H9 (cell line): ENCODE measurements at regions not wholly inside any gene's neighbourhood (a gene's known extent, or its start where the extent isn't known, plus 50 kb on each side); places are given as distances from the start of the nearest gene placed in this dataset.

Source experiments
- DNase-seq: peaks from one replicate; pipeline ENCODE4 v3.0.0-alpha.2; 2017
- H2AFZ ChIP-seq: one replicate; pipeline ENCODE4 v1.6.1; 2013; ENCODE audit warnings: mild to moderate bottlenecking, low read length, control low read depth, moderate library complexity
- H2AK5ac ChIP-seq: 2 replicates; pipeline ENCODE4 v1.6.1; 2013; ENCODE audit warnings: low read length, control low read depth, mixed read lengths; ENCODE audit not compliant: insufficient read length
- H2BK120ac ChIP-seq: one replicate; pipeline ENCODE4 v1.6.1; 2013; ENCODE audit warnings: low read depth, mild to moderate bottlenecking, low read length, control low read depth, inconsistent platforms; ENCODE audit not compliant: poor library complexity, severe bottlenecking
- H2BK12ac ChIP-seq: 2 replicates; pipeline ENCODE4 v1.6.1; 2013; ENCODE audit warnings: low read length, control low read depth, mixed read lengths, low read depth; ENCODE audit not compliant: insufficient read length
- H2BK15ac ChIP-seq: 2 replicates; pipeline ENCODE4 v1.6.1; 2013; ENCODE audit warnings: low read depth, low read length, control low read depth
- H2BK20ac ChIP-seq: one replicate; pipeline ENCODE4 v1.6.1; 2013; ENCODE audit warnings: low read depth, mild to moderate bottlenecking, low read length, control low read depth, inconsistent platforms; ENCODE audit not compliant: poor library complexity, severe bottlenecking
- H2BK5ac ChIP-seq: 2 replicates; pipeline ENCODE4 v1.6.1; 2013; ENCODE audit warnings: low read length, control low read depth, mixed read lengths; ENCODE audit not compliant: insufficient read length
- H3K14ac ChIP-seq: 2 replicates; pipeline ENCODE4 v1.6.1; 2013; ENCODE audit warnings: low read length, control low read depth; ENCODE audit not compliant: insufficient read depth
- H3K18ac ChIP-seq: 2 replicates; pipeline ENCODE4 v1.6.1; 2013; ENCODE audit warnings: low read depth, mild to moderate bottlenecking, mixed read lengths, low read length, control low read depth; ENCODE audit not compliant: insufficient read length
- H3K23ac ChIP-seq: 2 replicates; pipeline ENCODE4 v1.6.1; 2013; ENCODE audit warnings: low read length, control low read depth, mixed read lengths, low read depth; ENCODE audit not compliant: insufficient read length
- H3K23me2 ChIP-seq: 2 replicates; pipeline ENCODE4 v1.6.1; 2013; ENCODE audit warnings: low read depth, mild to moderate bottlenecking, mixed read lengths, low read length, control low read depth; ENCODE audit not compliant: insufficient read length, poor library complexity, severe bottlenecking
- H3K27ac ChIP-seq: 2 replicates; pipeline ENCODE4 v1.5.1; 2013; ENCODE audit warnings: low read length, control low read depth, mixed read lengths, low read depth; ENCODE audit not compliant: insufficient read length
- H3K27me3 ChIP-seq: 2 replicates; pipeline ENCODE4 v1.6.1; 2013; ENCODE audit warnings: low read length, control low read depth, inconsistent platforms; ENCODE audit not compliant: insufficient read depth
- H3K4ac ChIP-seq: 2 replicates; pipeline ENCODE4 v1.6.1; 2013; ENCODE audit warnings: low read depth, mild to moderate bottlenecking, control low read depth, inconsistent platforms, low read length, moderate library complexity
- H3K4me1 ChIP-seq: 2 replicates; pipeline ENCODE4 v1.6.1; 2013; ENCODE audit warnings: low read length, control low read depth, inconsistent platforms; ENCODE audit not compliant: insufficient read depth
- H3K4me2 ChIP-seq: 2 replicates; pipeline ENCODE4 v1.6.1; 2013; ENCODE audit warnings: low read length, control low read depth, mixed read lengths; ENCODE audit not compliant: insufficient read length, insufficient read depth
- H3K56ac ChIP-seq: 2 replicates; pipeline ENCODE4 v1.6.1; 2013; ENCODE audit warnings: low read depth, mild to moderate bottlenecking, mixed read lengths, low read length, control low read depth; ENCODE audit not compliant: insufficient read length
- H3K79me1 ChIP-seq: 2 replicates; pipeline ENCODE4 v1.6.1; 2013; ENCODE audit warnings: low read depth, mild to moderate bottlenecking, moderate library complexity, low read length, control low read depth, inconsistent platforms; ENCODE audit not compliant: insufficient read depth, poor library complexity, severe bottlenecking
- H3K79me2 ChIP-seq: 2 replicates; pipeline ENCODE4 v1.6.1; 2013; ENCODE audit warnings: low read length, control low read depth, inconsistent platforms; ENCODE audit not compliant: insufficient read depth
- H3K9ac ChIP-seq: 2 replicates; pipeline ENCODE4 v1.6.1; 2013; ENCODE audit warnings: low read length, control low read depth, mixed read lengths; ENCODE audit not compliant: insufficient read length; ENCODE audit errors: extremely low read depth
- H3K9me3 ChIP-seq: one replicate; pipeline ENCODE4 v1.6.1; 2013; ENCODE audit warnings: low read depth, low read length, inconsistent platforms; ENCODE audit not compliant: control insufficient read depth
- H3T11ph ChIP-seq: one replicate; pipeline ENCODE4 v1.6.1; 2013; ENCODE audit warnings: mild to moderate bottlenecking, low read length, control low read depth, inconsistent platforms
- H4K20me1 ChIP-seq: one replicate; pipeline ENCODE4 v1.6.1; 2013; ENCODE audit not compliant: control insufficient read depth, insufficient read length, insufficient read depth
- H4K5ac ChIP-seq: 2 replicates; pipeline ENCODE4 v1.6.1; 2013; ENCODE audit warnings: low read depth, mild to moderate bottlenecking, mixed read lengths, low read length, control low read depth; ENCODE audit not compliant: insufficient read length
- H4K8ac ChIP-seq: replicated peaks from 2 replicates; pipeline ENCODE4 v1.6.1; 2013; ENCODE audit warnings: low read length, control low read depth, mixed read lengths, low read depth; ENCODE audit not compliant: insufficient read length
- H4K91ac ChIP-seq: 2 replicates; pipeline ENCODE4 v1.6.1; 2013; ENCODE audit warnings: low read depth, mild to moderate bottlenecking, moderate library complexity, mixed read lengths, low read length, control low read depth; ENCODE audit not compliant: insufficient read length
- H3K27ac Mint-ChIP-seq, 3 experiments: 2 replicates in 2 of 3; 3 replicates in 1 of 3; pipeline ENCODE4 v1.8.0; 2020 to 2021; ENCODE audit warnings: mixed read lengths in 3 of 3, mild to moderate bottlenecking in 1 of 3, moderate library complexity in 1 of 3
- H3K27me3 Mint-ChIP-seq: 2 replicates; pipeline ENCODE4 v1.8.0; 2021; ENCODE audit warnings: low read depth, mild to moderate bottlenecking, moderate library complexity, mixed read lengths
- H3K36me3 Mint-ChIP-seq, 3 experiments: 2 replicates in 2 of 3; 3 replicates in 1 of 3; pipeline ENCODE4 v1.8.0; 2020 to 2021; ENCODE audit warnings: low read depth in 3 of 3, mixed read lengths in 3 of 3; ENCODE audit not compliant: insufficient read depth in 1 of 3
- H3K4me1 Mint-ChIP-seq, 2 experiments: 2 replicates each; pipeline ENCODE4 v1.8.0; 2020; ENCODE audit warnings: mixed read lengths in 2 of 2
- H3K4me3 Mint-ChIP-seq, 2 experiments: 2 replicates in 1 of 2; 3 replicates in 1 of 2; pipeline ENCODE4 v1.8.0; 2020 to 2021; ENCODE audit warnings: mild to moderate bottlenecking in 2 of 2, mixed read lengths in 2 of 2, moderate library complexity in 1 of 2
- H3K9me3 Mint-ChIP-seq, 2 experiments: 2 replicates in 1 of 2; 3 replicates in 1 of 2; pipeline ENCODE4 v1.8.0; 2020; ENCODE audit warnings: mild to moderate bottlenecking in 2 of 2, mixed read lengths in 2 of 2, moderate library complexity in 1 of 2
- CTCF ChIP-seq: fragments of 200-600 bp; sonication (generic); conservative IDR thresholded peaks from 3 replicates; pipeline ENCODE4 v1.8.0; 2021; ENCODE audit warnings: antibody characterized with exemption, mild to moderate bottlenecking
- WGBS: extraction: QIAGEN DNeasy Blood & Tissue Kit; methylation state at CpG from one replicate; pipeline ENCODE4 v1.1.7; 2013; ENCODE audit warnings: missing lambda C conversion rate, low lambda C conversion rate, mixed read lengths; ENCODE audit not compliant: insufficient read length; ENCODE audit errors: extremely low coverage; 5-methylcytosine and 5-hydroxymethylcytosine counted together

- no peak overlapping the region for H4K5ac ChIP-seq
- Mint-ChIP-seq H3K27me3 (no peaks in the 10 kb centered on the region; the same call in 1 of the 2 replicates), H3K36me3 (peaks cover 0 to 8% (median 3%) of the 10 kb centered on the region in 3 experiments; a peak in 1 of 7 replicates), H3K27ac (no peak overlapping the region), H3K9me3 (peaks cover 0 to 6% of the 10 kb centered on the region in 2 experiments; a peak in 1 of 5 replicates), H3K4me3 (no peak overlapping the region), H3K4me1 (peaks cover 0 to 1% of the 10 kb centered on the region in 2 experiments; a peak in 1 of 4 replicates)
- no peak overlapping the region for H2BK120ac ChIP-seq
- no peaks in the 10 kb centered on the region for H3K27me3 ChIP-seq
- no peaks in the 10 kb centered on the region for H4K20me1 ChIP-seq
- DNase-seq = no peak
- H2BK12ac ChIP-seq = no peak overlapping the region
- no peak overlapping the region for H3K23ac ChIP-seq
- no peak overlapping the region for H3K56ac ChIP-seq
- no peak overlapping the region for H3K4me2 ChIP-seq
- TF ChIP-seq CTCF = no peak
- no peaks in the 10 kb centered on the region for H3K9me3 ChIP-seq
- H2BK5ac ChIP-seq = no peak overlapping the region
- no peaks in the 10 kb centered on the region for H3K79me1 ChIP-seq
- WGBS = no CpG with 5 or more reads among the region's 1 CpG
- H2BK15ac ChIP-seq = no peak overlapping the region
- H3K18ac ChIP-seq = no peak overlapping the region
- no peaks in the 10 kb centered on the region for H3K23me2 ChIP-seq
- H3T11ph ChIP-seq = no peak overlapping the region
- H4K91ac ChIP-seq = no peak overlapping the region
- H3K79me2 ChIP-seq = no peaks in the 10 kb centered on the region
- H3K4ac ChIP-seq = no peak overlapping the region
- no peaks in the 10 kb centered on the region for H3K4me1 ChIP-seq
- no peak overlapping the region for H2BK20ac ChIP-seq
- no peak overlapping the region for H2AK5ac ChIP-seq
- H3K14ac ChIP-seq = no peak overlapping the region
- H2AFZ ChIP-seq = no peak overlapping the region
- H3K9ac ChIP-seq = no peak overlapping the region
- H3K27ac ChIP-seq = no peak overlapping the region
- H4K8ac ChIP-seq = no peak overlapping the region
Measured at GRCh38 chr12:41656454-41656853, 468.3 kb downstream of the PDZRN4 start.
